ENCODE measurements at regions not wholly inside any gene's neighbourhood (a gene's known extent, or its start where the extent isn't known, plus 50 kb on each side); places are given as distances from the start of the nearest gene placed in this dataset.

DNA sequence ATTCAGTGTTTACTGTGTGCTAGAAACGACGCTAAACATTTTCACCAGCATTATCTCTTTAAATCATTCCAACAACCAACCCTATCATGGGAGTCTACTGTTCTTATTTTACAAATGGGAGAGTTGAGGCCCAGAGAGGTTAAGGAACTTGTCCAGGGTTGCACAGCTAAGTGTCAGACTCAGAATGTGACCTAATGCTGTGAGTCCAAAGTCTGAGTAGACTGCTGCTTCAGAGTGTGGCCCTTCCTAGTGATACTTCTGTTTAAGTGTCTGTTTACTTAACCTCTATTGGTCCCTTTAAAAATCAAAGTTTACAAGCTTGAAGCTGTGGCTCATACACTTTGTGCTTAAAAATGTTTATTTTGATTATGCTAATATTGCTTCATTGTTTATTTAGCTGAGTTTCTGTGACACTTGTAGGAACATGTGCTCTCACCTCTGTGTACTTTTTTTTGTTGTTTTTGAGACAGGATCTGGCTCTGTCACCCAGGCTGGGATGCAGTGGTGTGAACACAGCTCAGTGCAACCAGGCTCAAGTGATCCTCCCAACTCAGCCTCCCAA lies 84.4 kb upstream of the SYPL1 start:
- Mint-ChIP-seq H3K36me3 (ENCODE audit: unreplicated experiment) (peaks cover 4% of the 10 kb centered on the region), H3K4me3 (ENCODE audit: unreplicated experiment) (no peak overlapping the region), H3K9me3 (ENCODE audit: unreplicated experiment) (peaks cover 4% of the 10 kb centered on the region), H3K4me1 (ENCODE audit: low read depth, unreplicated experiment) (peaks cover 5% of the 10 kb centered on the region), H3K27me3 (ENCODE audit: unreplicated experiment) (no peaks in the 10 kb centered on the region), H3K27ac (ENCODE audit: unreplicated experiment) (no peak overlapping the region)
- no peak for DNase-seq
- TF ChIP-seq CTCF (IDR thresholded peaks at IDR 0.05; ENCODE audit: partially characterized antibody, unreplicated experiment): no peak

GRCh38 chr7:106193661-106194060 lies 81.5 kb upstream of the SYPL1 start:
- Mint-ChIP-seq H3K4me1 (ENCODE audit: low read depth, unreplicated experiment) (peaks cover 3% of the 10 kb centered on the region), H3K27ac (ENCODE audit: unreplicated experiment) (no peak overlapping the region), H3K9me3 (ENCODE audit: unreplicated experiment) (peaks cover 4% of the 10 kb centered on the region), H3K27me3 (ENCODE audit: unreplicated experiment) (no peaks in the 10 kb centered on the region), H3K36me3 (ENCODE audit: unreplicated experiment) (peaks cover 4% of the 10 kb centered on the region), H3K4me3 (ENCODE audit: unreplicated experiment) (no peak overlapping the region)
- TF ChIP-seq CTCF (IDR thresholded peaks at IDR 0.05; ENCODE audit: partially characterized antibody, unreplicated experiment): no peak
- DNase-seq: no peak

GRCh38 chr7:106190589-106191330 lies 78.6 kb upstream of the SYPL1 start:
- H3K27ac Mint-ChIP-seq (ENCODE audit: unreplicated experiment): no peak overlapping the region
- H3K4me3 Mint-ChIP-seq (ENCODE audit: unreplicated experiment): no peak overlapping the region
- TF ChIP-seq CTCF (IDR thresholded peaks at IDR 0.05; ENCODE audit: partially characterized antibody, unreplicated experiment): no peak
- DNase-seq: no peak
- no peaks in the 10 kb centered on the region for H3K9me3 Mint-ChIP-seq (ENCODE audit: unreplicated experiment)
- H3K36me3 Mint-ChIP-seq (ENCODE audit: unreplicated experiment): peaks cover 7% of the 10 kb centered on the region
- H3K27me3 Mint-ChIP-seq (ENCODE audit: unreplicated experiment): no peaks in the 10 kb centered on the region
- H3K4me1 Mint-ChIP-seq (ENCODE audit: low read depth, unreplicated experiment): peaks cover 3% of the 10 kb centered on the region

DNA sequence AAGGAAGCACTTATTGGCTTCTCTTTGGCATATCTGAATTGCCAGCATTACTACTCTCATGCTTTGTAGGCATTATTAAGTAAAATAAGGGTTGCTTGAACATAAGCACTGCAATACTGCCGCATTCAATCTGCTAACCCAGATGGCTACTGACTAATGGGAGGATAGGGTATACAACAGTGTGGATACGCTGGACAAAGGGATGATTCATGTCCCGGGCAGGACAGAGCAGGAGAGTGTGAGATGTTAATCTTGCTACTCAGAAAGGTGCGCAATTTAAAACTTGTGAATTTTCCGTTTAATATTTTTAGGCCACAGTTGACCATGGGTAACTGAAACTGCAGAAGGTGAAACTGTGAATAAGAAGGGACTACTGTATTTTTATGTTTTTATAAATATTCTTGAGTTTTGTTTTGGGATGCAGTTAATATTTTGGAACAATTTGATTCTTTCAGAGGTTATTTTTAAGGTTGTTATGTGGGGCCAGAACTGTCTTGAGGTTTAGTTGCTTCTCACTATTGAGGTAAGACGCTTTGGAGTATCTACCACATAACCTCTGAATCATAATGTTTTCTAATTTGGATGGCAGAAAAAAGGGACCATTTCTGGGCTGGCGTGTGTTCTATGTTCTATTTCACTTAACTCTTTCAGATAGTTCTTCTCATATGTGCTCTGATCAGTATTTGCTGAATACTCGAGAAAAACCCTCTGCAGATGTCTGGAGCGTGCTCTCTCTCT lies 75.7 kb upstream of the SYPL1 start:
- no peaks in the 10 kb centered on the region for H3K4me1 Mint-ChIP-seq (ENCODE audit: low read depth, unreplicated experiment)
- H3K9me3 Mint-ChIP-seq (ENCODE audit: unreplicated experiment): no peaks in the 10 kb centered on the region
- H3K27ac Mint-ChIP-seq (ENCODE audit: unreplicated experiment): no peak overlapping the region
- TF ChIP-seq CTCF (IDR thresholded peaks at IDR 0.05; ENCODE audit: partially characterized antibody, unreplicated experiment): no peak
- peaks cover 7% of the 10 kb centered on the region for H3K36me3 Mint-ChIP-seq (ENCODE audit: unreplicated experiment)
- no peak for DNase-seq
- H3K4me3 Mint-ChIP-seq (ENCODE audit: unreplicated experiment): no peak overlapping the region
- H3K27me3 Mint-ChIP-seq (ENCODE audit: unreplicated experiment): no peaks in the 10 kb centered on the region

- Mint-ChIP-seq H3K27ac (ENCODE audit: unreplicated experiment) (no peak overlapping the region), H3K36me3 (ENCODE audit: unreplicated experiment) (peaks cover 7% of the 10 kb centered on the region), H3K27me3 (ENCODE audit: unreplicated experiment) (no peaks in the 10 kb centered on the region), H3K9me3 (ENCODE audit: unreplicated experiment) (no peaks in the 10 kb centered on the region), H3K4me3 (ENCODE audit: unreplicated experiment) (no peak overlapping the region), H3K4me1 (ENCODE audit: low read depth, unreplicated experiment) (no peaks in the 10 kb centered on the region)
- TF ChIP-seq CTCF (IDR thresholded peaks at IDR 0.05; ENCODE audit: partially characterized antibody, unreplicated experiment): no peak
- no peak for DNase-seq
Observed at GRCh38 chr7:106185719-106186118, 73.6 kb upstream of the SYPL1 start.
